Thyroid gland (tissue), 4 donors: ENCODE measurements at regions not wholly inside any gene's neighbourhood (a gene's known extent, or its start where the extent isn't known, plus 50 kb on each side); places are given as distances from the start of the nearest gene placed in this dataset.

Experiments used
- POLR2A ChIP-seq, 2 donors: fragments of 450-650 bp; IDR thresholded peaks; one replicate each; pipeline ENCODE4 v1.6.1; 2017; ENCODE audit warnings: antibody characterized with exemption in 2 of 2, mild to moderate bottlenecking in 2 of 2, moderate library complexity in 1 of 2
- TF ChIP-seq, protein P1 (sequence below), 6 experiments: fragments of 200-600 bp in 3 of 6; fragments of 450-650 bp in 3 of 6; sonication (generic) in 3 of 6; IDR thresholded peaks; one replicate each; pipeline ENCODE4 v1.5.1; 2016 to 2019; ENCODE audit warnings: antibody characterized with exemption in 6 of 6, mild to moderate bottlenecking in 2 of 6, inconsistent platforms in 1 of 6, moderate library complexity in 1 of 6

DNA sequence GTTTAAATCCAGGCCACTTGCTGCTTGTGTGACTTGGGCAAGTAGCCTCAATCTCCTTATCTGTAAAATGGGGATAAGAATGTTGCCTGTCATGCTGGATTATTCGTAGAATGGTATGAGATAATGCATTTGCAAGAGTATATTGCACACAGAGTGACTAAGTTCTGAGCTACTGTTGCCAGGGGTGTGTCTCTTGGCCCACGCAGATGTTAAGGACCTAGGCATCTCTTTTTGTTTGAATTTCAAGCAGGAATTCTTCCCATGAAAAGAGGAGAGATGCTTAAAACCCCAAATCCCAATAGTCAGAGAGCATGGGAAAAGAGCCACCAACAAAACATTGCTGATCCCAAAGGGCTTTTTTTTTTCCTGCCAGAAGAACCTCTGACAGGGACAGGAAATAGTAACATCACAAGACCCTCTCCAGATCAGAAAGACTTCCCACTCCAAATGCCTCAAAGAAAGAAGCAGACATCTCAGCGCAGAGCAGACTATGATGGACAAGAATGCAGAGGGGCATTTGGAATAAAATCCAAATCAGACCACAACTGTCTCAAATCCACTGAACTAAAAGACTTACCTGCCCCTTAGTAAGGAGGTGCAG lies 90.5 kb downstream of the MRPL46 start:
- TF ChIP-seq, protein P1, sequence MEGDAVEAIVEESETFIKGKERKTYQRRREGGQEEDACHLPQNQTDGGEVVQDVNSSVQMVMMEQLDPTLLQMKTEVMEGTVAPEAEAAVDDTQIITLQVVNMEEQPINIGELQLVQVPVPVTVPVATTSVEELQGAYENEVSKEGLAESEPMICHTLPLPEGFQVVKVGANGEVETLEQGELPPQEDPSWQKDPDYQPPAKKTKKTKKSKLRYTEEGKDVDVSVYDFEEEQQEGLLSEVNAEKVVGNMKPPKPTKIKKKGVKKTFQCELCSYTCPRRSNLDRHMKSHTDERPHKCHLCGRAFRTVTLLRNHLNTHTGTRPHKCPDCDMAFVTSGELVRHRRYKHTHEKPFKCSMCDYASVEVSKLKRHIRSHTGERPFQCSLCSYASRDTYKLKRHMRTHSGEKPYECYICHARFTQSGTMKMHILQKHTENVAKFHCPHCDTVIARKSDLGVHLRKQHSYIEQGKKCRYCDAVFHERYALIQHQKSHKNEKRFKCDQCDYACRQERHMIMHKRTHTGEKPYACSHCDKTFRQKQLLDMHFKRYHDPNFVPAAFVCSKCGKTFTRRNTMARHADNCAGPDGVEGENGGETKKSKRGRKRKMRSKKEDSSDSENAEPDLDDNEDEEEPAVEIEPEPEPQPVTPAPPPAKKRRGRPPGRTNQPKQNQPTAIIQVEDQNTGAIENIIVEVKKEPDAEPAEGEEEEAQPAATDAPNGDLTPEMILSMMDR (IDR thresholded peaks at IDR 0.05), result no peak
- no peak for TF ChIP-seq POLR2A (IDR thresholded peaks at IDR 0.05)
